H9 (cell line): ENCODE measurements at regions not wholly inside any gene's neighbourhood (a gene's known extent, or its start where the extent isn't known, plus 50 kb on each side); places are given as distances from the start of the nearest gene placed in this dataset.

Experiments used
- DNase-seq: peaks from one replicate; pipeline ENCODE4 v3.0.0-alpha.2; 2017
- H2AFZ ChIP-seq: one replicate; pipeline ENCODE4 v1.6.1; 2013; ENCODE audit warnings: mild to moderate bottlenecking, low read length, control low read depth, moderate library complexity
- H2AK5ac ChIP-seq: 2 replicates; pipeline ENCODE4 v1.6.1; 2013; ENCODE audit warnings: low read length, control low read depth, mixed read lengths; ENCODE audit not compliant: insufficient read length
- H2BK120ac ChIP-seq: one replicate; pipeline ENCODE4 v1.6.1; 2013; ENCODE audit warnings: low read depth, mild to moderate bottlenecking, low read length, control low read depth, inconsistent platforms; ENCODE audit not compliant: poor library complexity, severe bottlenecking
- H2BK12ac ChIP-seq: 2 replicates; pipeline ENCODE4 v1.6.1; 2013; ENCODE audit warnings: low read length, control low read depth, mixed read lengths, low read depth; ENCODE audit not compliant: insufficient read length
- H2BK15ac ChIP-seq: 2 replicates; pipeline ENCODE4 v1.6.1; 2013; ENCODE audit warnings: low read depth, low read length, control low read depth
- H2BK20ac ChIP-seq: one replicate; pipeline ENCODE4 v1.6.1; 2013; ENCODE audit warnings: low read depth, mild to moderate bottlenecking, low read length, control low read depth, inconsistent platforms; ENCODE audit not compliant: poor library complexity, severe bottlenecking
- H2BK5ac ChIP-seq: 2 replicates; pipeline ENCODE4 v1.6.1; 2013; ENCODE audit warnings: low read length, control low read depth, mixed read lengths; ENCODE audit not compliant: insufficient read length
- H3K14ac ChIP-seq: 2 replicates; pipeline ENCODE4 v1.6.1; 2013; ENCODE audit warnings: low read length, control low read depth; ENCODE audit not compliant: insufficient read depth
- H3K18ac ChIP-seq: 2 replicates; pipeline ENCODE4 v1.6.1; 2013; ENCODE audit warnings: low read depth, mild to moderate bottlenecking, mixed read lengths, low read length, control low read depth; ENCODE audit not compliant: insufficient read length
- H3K23ac ChIP-seq: 2 replicates; pipeline ENCODE4 v1.6.1; 2013; ENCODE audit warnings: low read length, control low read depth, mixed read lengths, low read depth; ENCODE audit not compliant: insufficient read length
- H3K23me2 ChIP-seq: 2 replicates; pipeline ENCODE4 v1.6.1; 2013; ENCODE audit warnings: low read depth, mild to moderate bottlenecking, mixed read lengths, low read length, control low read depth; ENCODE audit not compliant: insufficient read length, poor library complexity, severe bottlenecking
- H3K27ac ChIP-seq: 2 replicates; pipeline ENCODE4 v1.5.1; 2013; ENCODE audit warnings: low read length, control low read depth, mixed read lengths, low read depth; ENCODE audit not compliant: insufficient read length
- H3K27me3 ChIP-seq: 2 replicates; pipeline ENCODE4 v1.6.1; 2013; ENCODE audit warnings: low read length, control low read depth, inconsistent platforms; ENCODE audit not compliant: insufficient read depth
- H3K4ac ChIP-seq: 2 replicates; pipeline ENCODE4 v1.6.1; 2013; ENCODE audit warnings: low read depth, mild to moderate bottlenecking, control low read depth, inconsistent platforms, low read length, moderate library complexity
- H3K4me1 ChIP-seq: 2 replicates; pipeline ENCODE4 v1.6.1; 2013; ENCODE audit warnings: low read length, control low read depth, inconsistent platforms; ENCODE audit not compliant: insufficient read depth
- H3K4me2 ChIP-seq: 2 replicates; pipeline ENCODE4 v1.6.1; 2013; ENCODE audit warnings: low read length, control low read depth, mixed read lengths; ENCODE audit not compliant: insufficient read length, insufficient read depth
- H3K56ac ChIP-seq: 2 replicates; pipeline ENCODE4 v1.6.1; 2013; ENCODE audit warnings: low read depth, mild to moderate bottlenecking, mixed read lengths, low read length, control low read depth; ENCODE audit not compliant: insufficient read length
- H3K79me1 ChIP-seq: 2 replicates; pipeline ENCODE4 v1.6.1; 2013; ENCODE audit warnings: low read depth, mild to moderate bottlenecking, moderate library complexity, low read length, control low read depth, inconsistent platforms; ENCODE audit not compliant: insufficient read depth, poor library complexity, severe bottlenecking
- H3K79me2 ChIP-seq: 2 replicates; pipeline ENCODE4 v1.6.1; 2013; ENCODE audit warnings: low read length, control low read depth, inconsistent platforms; ENCODE audit not compliant: insufficient read depth
- H3K9ac ChIP-seq: 2 replicates; pipeline ENCODE4 v1.6.1; 2013; ENCODE audit warnings: low read length, control low read depth, mixed read lengths; ENCODE audit not compliant: insufficient read length; ENCODE audit errors: extremely low read depth
- H3K9me3 ChIP-seq: one replicate; pipeline ENCODE4 v1.6.1; 2013; ENCODE audit warnings: low read depth, low read length, inconsistent platforms; ENCODE audit not compliant: control insufficient read depth
- H3T11ph ChIP-seq: one replicate; pipeline ENCODE4 v1.6.1; 2013; ENCODE audit warnings: mild to moderate bottlenecking, low read length, control low read depth, inconsistent platforms
- H4K20me1 ChIP-seq: one replicate; pipeline ENCODE4 v1.6.1; 2013; ENCODE audit not compliant: control insufficient read depth, insufficient read length, insufficient read depth
- H4K5ac ChIP-seq: 2 replicates; pipeline ENCODE4 v1.6.1; 2013; ENCODE audit warnings: low read depth, mild to moderate bottlenecking, mixed read lengths, low read length, control low read depth; ENCODE audit not compliant: insufficient read length
- H4K8ac ChIP-seq: replicated peaks from 2 replicates; pipeline ENCODE4 v1.6.1; 2013; ENCODE audit warnings: low read length, control low read depth, mixed read lengths, low read depth; ENCODE audit not compliant: insufficient read length
- H4K91ac ChIP-seq: 2 replicates; pipeline ENCODE4 v1.6.1; 2013; ENCODE audit warnings: low read depth, mild to moderate bottlenecking, moderate library complexity, mixed read lengths, low read length, control low read depth; ENCODE audit not compliant: insufficient read length
- H3K27ac Mint-ChIP-seq, 3 experiments: 2 replicates in 2 of 3; 3 replicates in 1 of 3; pipeline ENCODE4 v1.8.0; 2020 to 2021; ENCODE audit warnings: mixed read lengths in 3 of 3, mild to moderate bottlenecking in 1 of 3, moderate library complexity in 1 of 3
- H3K27me3 Mint-ChIP-seq: 2 replicates; pipeline ENCODE4 v1.8.0; 2021; ENCODE audit warnings: low read depth, mild to moderate bottlenecking, moderate library complexity, mixed read lengths
- H3K36me3 Mint-ChIP-seq, 3 experiments: 2 replicates in 2 of 3; 3 replicates in 1 of 3; pipeline ENCODE4 v1.8.0; 2020 to 2021; ENCODE audit warnings: low read depth in 3 of 3, mixed read lengths in 3 of 3; ENCODE audit not compliant: insufficient read depth in 1 of 3
- H3K4me1 Mint-ChIP-seq, 2 experiments: 2 replicates each; pipeline ENCODE4 v1.8.0; 2020; ENCODE audit warnings: mixed read lengths in 2 of 2
- H3K4me3 Mint-ChIP-seq, 2 experiments: 2 replicates in 1 of 2; 3 replicates in 1 of 2; pipeline ENCODE4 v1.8.0; 2020 to 2021; ENCODE audit warnings: mild to moderate bottlenecking in 2 of 2, mixed read lengths in 2 of 2, moderate library complexity in 1 of 2
- H3K9me3 Mint-ChIP-seq, 2 experiments: 2 replicates in 1 of 2; 3 replicates in 1 of 2; pipeline ENCODE4 v1.8.0; 2020; ENCODE audit warnings: mild to moderate bottlenecking in 2 of 2, mixed read lengths in 2 of 2, moderate library complexity in 1 of 2
- CTCF ChIP-seq: fragments of 200-600 bp; sonication (generic); conservative IDR thresholded peaks from 3 replicates; pipeline ENCODE4 v1.8.0; 2021; ENCODE audit warnings: antibody characterized with exemption, mild to moderate bottlenecking
- WGBS: extraction: QIAGEN DNeasy Blood & Tissue Kit; methylation state at CpG from one replicate; pipeline ENCODE4 v1.1.7; 2013; ENCODE audit warnings: missing lambda C conversion rate, low lambda C conversion rate, mixed read lengths; ENCODE audit not compliant: insufficient read length; ENCODE audit errors: extremely low coverage; 5-methylcytosine and 5-hydroxymethylcytosine counted together

GRCh38 chr6:135583256-135583761 lies 85.8 kb upstream of the AHI1 start:
- DNase-seq, result no peak
- no peaks in the 10 kb centered on the region for H3K27me3 ChIP-seq

More at GRCh38 chr6:135583256-135583761, 85.8 kb upstream of the AHI1 start:
- no peak overlapping the region for H2BK12ac ChIP-seq
- no peak overlapping the region for H3K18ac ChIP-seq
- H3K79me2 ChIP-seq, result no peaks in the 10 kb centered on the region
- H3K9ac ChIP-seq, result no peak overlapping the region
- H3K27ac ChIP-seq, result no peak overlapping the region
- Mint-ChIP-seq H3K4me3 (no peak overlapping the region), H3K4me1 (peaks cover 12 to 14% of the 10 kb centered on the region in 2 experiments), H3K27me3 (no peaks in the 10 kb centered on the region), H3K36me3 (no peaks in the 10 kb centered on the region; a peak in 1 of 7 replicates), H3K27ac (no peak overlapping the region), H3K9me3 (no peaks in the 10 kb centered on the region)
- H2BK15ac ChIP-seq, result no peak overlapping the region
- no peaks in the 10 kb centered on the region for H3K23me2 ChIP-seq
- no peak overlapping the region for H3K14ac ChIP-seq
- no peak overlapping the region for H2BK20ac ChIP-seq
- no CpG with 5 or more reads among the region's 1 CpG for WGBS
- no peak overlapping the region for H2AFZ ChIP-seq
- H3K79me1 ChIP-seq, result no peaks in the 10 kb centered on the region
- H4K91ac ChIP-seq, result no peak overlapping the region
- H3K4me2 ChIP-seq, result no peak overlapping the region
- H4K20me1 ChIP-seq, result no peaks in the 10 kb centered on the region
- no peak overlapping the region for H3K56ac ChIP-seq
- H3K23ac ChIP-seq, result no peak overlapping the region
- no peak overlapping the region for H3T11ph ChIP-seq
- H3K9me3 ChIP-seq, result no peaks in the 10 kb centered on the region
- no peak for TF ChIP-seq CTCF
- no peak overlapping the region for H4K8ac ChIP-seq
- H2BK5ac ChIP-seq, result no peak overlapping the region
- no peak overlapping the region for H4K5ac ChIP-seq
- H3K4me1 ChIP-seq, result peaks cover 5% of the 10 kb centered on the region; the same call in 1 of the 2 replicates
- no peak overlapping the region for H2AK5ac ChIP-seq
- no peak overlapping the region for H3K4ac ChIP-seq
- no peak overlapping the region for H2BK120ac ChIP-seq
